ENCODE measurements at regions not wholly inside any gene's neighbourhood (a gene's known extent, or its start where the extent isn't known, plus 50 kb on each side); places are given as distances from the start of the nearest gene placed in this dataset.

GRCh38 chr7:68955656-68956055, 642.6 kb upstream of the AUTS2 start (continued):
- TF ChIP-seq ZNF462 (CRISPR knock-in tag; IDR thresholded peaks at IDR 0.05) = no peak
- TF ChIP-seq POLR2AphosphoS5 (IDR thresholded peaks at IDR 0.05; ENCODE audit: low read depth) = no peak

DNA sequence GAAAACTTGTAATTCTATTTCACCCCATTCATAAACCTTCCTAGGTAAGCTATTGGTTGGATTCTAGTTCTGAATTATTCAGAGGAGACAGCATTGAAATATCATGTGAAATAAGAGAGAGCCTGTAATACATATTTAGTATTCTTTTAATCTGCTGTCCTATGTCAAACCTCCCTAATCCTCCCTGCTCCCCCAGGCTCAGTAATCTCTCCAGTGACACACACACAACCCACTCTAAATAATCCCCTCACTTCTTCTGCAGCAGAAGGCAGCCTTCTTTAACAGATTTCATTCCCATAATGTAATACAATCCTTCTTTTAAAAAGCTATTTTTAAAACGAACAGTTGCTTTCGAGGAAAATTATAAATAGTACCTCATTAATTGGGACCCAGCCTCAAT, 639.7 kb upstream of the AUTS2 start:
- Histone ChIP-seq H3K4me2 (no peak overlapping the region), H3K79me2 (replicated peaks; ENCODE audit: insufficient read depth) (no peaks in the 10 kb centered on the region), H3K4me3 (no peak overlapping the region), H3K4me1 (ENCODE audit: insufficient read depth) (no peaks in the 10 kb centered on the region), H3K9me2 (ENCODE audit: insufficient read depth) (no peaks in the 10 kb centered on the region), H3F3A (replicated peaks; ENCODE audit: low read depth) (no peaks in the 10 kb centered on the region), H3K27ac (ENCODE audit: low read depth) (no peak overlapping the region), H2AFZ (no peak overlapping the region), H3K27me3 (ENCODE audit: insufficient read depth) (no peaks in the 10 kb centered on the region), H3K36me3 (ENCODE audit: insufficient read depth) (no peaks in the 10 kb centered on the region), H4K20me1 (replicated peaks; ENCODE audit: insufficient read depth) (no peaks in the 10 kb centered on the region)
- peaks cover 92% of the 10 kb centered on the region for H3K9me3 Mint-ChIP-seq
- peaks cover 33% of the 10 kb centered on the region for H3K36me3 Mint-ChIP-seq (ENCODE audit: low read depth)
- H3K4me1 Mint-ChIP-seq = no peaks in the 10 kb centered on the region
- ATAC-seq = no peak
- DNase-seq (ENCODE audit: low spot score) = no peak
- H3K4me3 Mint-ChIP-seq = no peak overlapping the region
- H3K27me3 Mint-ChIP-seq (ENCODE audit: insufficient read depth, low read depth, poor library complexity) = peaks cover 5% of the 10 kb centered on the region
- no peak overlapping the region for H3K27ac Mint-ChIP-seq
- TF ChIP-seq EZH2 (IDR thresholded peaks at IDR 0.05; ENCODE audit: low read depth, unreplicated experiment) (no peak), ZNF114 (CRISPR knock-in tag; IDR thresholded peaks at IDR 0.05) (no peak), STAT1 (IDR thresholded peaks at IDR 0.05; ENCODE audit: unreplicated experiment) (no peak), POLR2AphosphoS5 (IDR thresholded peaks at IDR 0.05; ENCODE audit: low read depth) (no peak), ZNF331 (CRISPR knock-in tag; IDR thresholded peaks at IDR 0.05; ENCODE audit: low read depth) (no peak), JUNB (IDR thresholded peaks at IDR 0.05; ENCODE audit: unreplicated experiment) (no peak), ZNF462 (CRISPR knock-in tag; IDR thresholded peaks at IDR 0.05) (no peak)
- TF ChIP-seq, protein P1, sequence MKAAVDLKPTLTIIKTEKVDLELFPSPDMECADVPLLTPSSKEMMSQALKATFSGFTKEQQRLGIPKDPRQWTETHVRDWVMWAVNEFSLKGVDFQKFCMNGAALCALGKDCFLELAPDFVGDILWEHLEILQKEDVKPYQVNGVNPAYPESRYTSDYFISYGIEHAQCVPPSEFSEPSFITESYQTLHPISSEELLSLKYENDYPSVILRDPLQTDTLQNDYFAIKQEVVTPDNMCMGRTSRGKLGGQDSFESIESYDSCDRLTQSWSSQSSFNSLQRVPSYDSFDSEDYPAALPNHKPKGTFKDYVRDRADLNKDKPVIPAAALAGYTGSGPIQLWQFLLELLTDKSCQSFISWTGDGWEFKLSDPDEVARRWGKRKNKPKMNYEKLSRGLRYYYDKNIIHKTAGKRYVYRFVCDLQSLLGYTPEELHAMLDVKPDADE (IDR thresholded peaks at IDR 0.05) = no peak
